ENCODE measurements at regions not wholly inside any gene's neighbourhood (a gene's known extent, or its start where the extent isn't known, plus 50 kb on each side); places are given as distances from the start of the nearest gene placed in this dataset.

GRCh38 chr2:217611056-217611455 lies 391.7 kb downstream of the TNS1 start:
- TF ChIP-seq CTCF (IDR thresholded peaks at IDR 0.05) (no peak), POLR2A (IDR thresholded peaks at IDR 0.05) (no peak)

Data from uterus (tissue), 2 donors.